ENCODE measurements at regions not wholly inside any gene's neighbourhood (a gene's known extent, or its start where the extent isn't known, plus 50 kb on each side); places are given as distances from the start of the nearest gene placed in this dataset.

DNA sequence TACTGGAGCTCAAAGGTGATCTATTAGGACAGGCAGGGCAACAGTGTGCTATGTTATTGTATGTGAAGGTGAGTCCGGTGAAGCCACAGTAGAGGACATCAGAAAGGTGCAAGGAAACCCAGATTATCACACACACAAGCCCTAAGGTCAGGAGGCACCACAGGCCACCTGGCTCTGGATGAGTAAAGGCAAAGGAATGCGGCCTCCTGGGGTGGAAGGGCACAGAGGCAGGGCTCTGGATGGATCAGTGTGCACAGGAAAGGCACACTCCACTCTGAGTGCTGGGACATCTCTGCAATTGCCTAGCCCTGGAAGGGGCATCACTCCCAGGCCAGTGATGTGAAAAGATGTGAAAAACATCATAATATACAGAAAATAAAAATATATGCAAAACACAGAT lies 683.5 kb downstream of the TRIML1 start:
- no peak for TF ChIP-seq POLR2AphosphoS5 (IDR thresholded peaks at IDR 0.05; ENCODE audit: low read depth, low read length)
- no peak for TF ChIP-seq TAF1 (IDR thresholded peaks at IDR 0.05; ENCODE audit: borderline replicate concordance, low read depth, low read length)
- TF ChIP-seq POLR2A (IDR thresholded peaks at IDR 0.05; ENCODE audit: low read depth, low read length), result no peak
- DNase-seq (ENCODE audit: insufficient read length), result no peak
- no peak for FAIRE-seq

- DNase-seq (ENCODE audit: insufficient read length), result no peak
- FAIRE-seq, result no peak
- TF ChIP-seq TAF1 (IDR thresholded peaks at IDR 0.05; ENCODE audit: borderline replicate concordance, low read depth, low read length), result no peak
- no peak for TF ChIP-seq POLR2AphosphoS5 (IDR thresholded peaks at IDR 0.05; ENCODE audit: low read depth, low read length)
- no peak for TF ChIP-seq POLR2A (IDR thresholded peaks at IDR 0.05; ENCODE audit: low read depth, low read length)
These were observed 685.3 kb downstream of the TRIML1 start for GRCh38 chr4:188824553-188824952.

- no peak for FAIRE-seq
- TF ChIP-seq POLR2A (IDR thresholded peaks at IDR 0.05; ENCODE audit: low read depth, low read length) (no peak), TAF1 (IDR thresholded peaks at IDR 0.05; ENCODE audit: borderline replicate concordance, low read depth, low read length) (no peak), POLR2AphosphoS5 (IDR thresholded peaks at IDR 0.05; ENCODE audit: low read depth, low read length) (no peak)
These were observed 687.2 kb downstream of the TRIML1 start for GRCh38 chr4:188826393-188826792.

GRCh38 chr4:188839704-188840103 lies 700.5 kb downstream of the TRIML1 start:
- TF ChIP-seq POLR2AphosphoS5 (IDR thresholded peaks at IDR 0.05; ENCODE audit: low read depth, low read length) (no peak), TAF1 (IDR thresholded peaks at IDR 0.05; ENCODE audit: borderline replicate concordance, low read depth, low read length) (no peak), POLR2A (IDR thresholded peaks at IDR 0.05; ENCODE audit: low read depth, low read length) (no peak)
- DNase-seq (ENCODE audit: insufficient read length) (no peak), FAIRE-seq (no peak)

More at GRCh38 chr4:188826393-188826792, 687.2 kb downstream of the TRIML1 start:
- DNase-seq (ENCODE audit: insufficient read length), result no peak

DNA sequence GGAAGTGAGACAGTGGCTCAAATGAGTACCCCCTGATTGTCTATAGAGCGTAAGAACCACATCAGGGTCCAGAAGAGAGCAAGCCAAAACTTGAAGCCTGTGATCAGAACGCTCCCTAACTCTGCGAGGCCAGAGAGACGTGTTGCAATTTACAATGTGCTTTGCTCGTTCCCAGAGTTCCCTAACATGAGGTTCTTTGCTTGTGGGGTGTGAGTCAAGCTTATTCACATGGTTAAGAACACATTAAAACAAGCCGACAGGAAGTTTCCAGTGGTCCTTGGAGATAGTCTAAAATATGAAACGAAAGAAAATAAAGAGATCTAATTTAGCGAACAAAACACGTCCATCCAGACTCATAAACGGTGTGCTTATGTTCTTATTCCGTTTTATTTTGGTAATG lies 702.3 kb downstream of the TRIML1 start:
- DNase-seq (ENCODE audit: insufficient read length) (no peak), FAIRE-seq (no peak)
- TF ChIP-seq POLR2A (IDR thresholded peaks at IDR 0.05; ENCODE audit: low read depth, low read length), result no peak
- no peak for TF ChIP-seq TAF1 (IDR thresholded peaks at IDR 0.05; ENCODE audit: borderline replicate concordance, low read depth, low read length)
- no peak for TF ChIP-seq POLR2AphosphoS5 (IDR thresholded peaks at IDR 0.05; ENCODE audit: low read depth, low read length)

GRCh38 chr4:188854436-188854835 lies 715.2 kb downstream of the TRIML1 start:
- FAIRE-seq (no peak), DNase-seq (ENCODE audit: insufficient read length) (no peak)
- TF ChIP-seq POLR2A (IDR thresholded peaks at IDR 0.05; ENCODE audit: low read depth, low read length) (no peak), TAF1 (IDR thresholded peaks at IDR 0.05; ENCODE audit: borderline replicate concordance, low read depth, low read length) (no peak), POLR2AphosphoS5 (IDR thresholded peaks at IDR 0.05; ENCODE audit: low read depth, low read length) (no peak)

DNA sequence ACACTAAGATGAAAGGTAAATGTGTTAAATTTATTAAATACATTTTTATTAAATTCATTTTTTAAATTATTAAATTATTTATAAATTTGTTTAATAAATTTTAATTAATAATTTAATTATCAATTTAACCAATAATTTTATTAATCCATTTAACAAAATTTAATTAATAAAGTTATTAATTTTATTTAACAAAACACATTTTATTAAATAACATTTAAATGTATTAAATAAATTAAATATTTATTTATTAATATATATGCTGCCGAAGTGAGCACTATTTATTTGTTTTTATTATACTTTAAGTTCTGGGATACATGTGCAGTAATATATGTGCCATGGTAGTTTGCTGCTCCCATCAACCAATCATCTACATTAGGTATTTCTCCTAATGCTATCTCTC lies 719.5 kb downstream of the TRIML1 start:
- FAIRE-seq (no peak), DNase-seq (ENCODE audit: insufficient read length) (no peak)
- no peak for TF ChIP-seq POLR2A (IDR thresholded peaks at IDR 0.05; ENCODE audit: low read depth, low read length)
- TF ChIP-seq TAF1 (IDR thresholded peaks at IDR 0.05; ENCODE audit: borderline replicate concordance, low read depth, low read length), result no peak
- no peak for TF ChIP-seq POLR2AphosphoS5 (IDR thresholded peaks at IDR 0.05; ENCODE audit: low read depth, low read length)

- no peak for FAIRE-seq
These were observed 725.5 kb downstream of the TRIML1 start for GRCh38 chr4:188864741-188865140.

DNA sequence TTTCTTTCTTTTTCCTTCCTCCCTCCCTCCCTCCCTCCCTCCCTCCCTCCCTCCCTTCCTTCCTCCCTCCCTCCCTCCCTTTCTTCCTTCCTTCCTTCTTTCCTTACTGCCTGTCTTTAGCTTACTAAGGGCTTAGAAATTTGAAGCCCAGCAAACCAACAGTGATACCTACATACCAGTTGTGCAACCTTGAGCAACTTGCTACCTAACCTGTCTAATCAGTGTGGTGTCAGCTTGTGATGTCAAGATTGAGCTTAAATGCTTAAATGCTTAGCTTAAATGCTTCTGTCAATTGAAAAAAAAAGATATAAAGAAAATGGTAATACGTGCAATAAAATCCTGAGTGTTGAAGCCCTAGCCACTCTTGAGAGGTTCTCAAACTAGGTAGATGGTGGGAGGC lies 728.6 kb downstream of the TRIML1 start:
- DNase-seq (ENCODE audit: insufficient read length) (no peak), FAIRE-seq (no peak)
- TF ChIP-seq POLR2AphosphoS5 (IDR thresholded peaks at IDR 0.05; ENCODE audit: low read depth, low read length) (no peak), POLR2A (IDR thresholded peaks at IDR 0.05; ENCODE audit: low read depth, low read length) (no peak), TAF1 (IDR thresholded peaks at IDR 0.05; ENCODE audit: borderline replicate concordance, low read depth, low read length) (no peak)

More at GRCh38 chr4:188864741-188865140, 725.5 kb downstream of the TRIML1 start:
- no peak for DNase-seq (ENCODE audit: insufficient read length)
- TF ChIP-seq TAF1 (IDR thresholded peaks at IDR 0.05; ENCODE audit: borderline replicate concordance, low read depth, low read length), result no peak
- no peak for TF ChIP-seq POLR2AphosphoS5 (IDR thresholded peaks at IDR 0.05; ENCODE audit: low read depth, low read length)
- no peak for TF ChIP-seq POLR2A (IDR thresholded peaks at IDR 0.05; ENCODE audit: low read depth, low read length)

- FAIRE-seq (no peak), DNase-seq (ENCODE audit: insufficient read length) (no peak)
- TF ChIP-seq TAF1 (IDR thresholded peaks at IDR 0.05; ENCODE audit: borderline replicate concordance, low read depth, low read length), result no peak
- no peak for TF ChIP-seq POLR2A (IDR thresholded peaks at IDR 0.05; ENCODE audit: low read depth, low read length)
- TF ChIP-seq POLR2AphosphoS5 (IDR thresholded peaks at IDR 0.05; ENCODE audit: low read depth, low read length), result no peak
These were observed 730.3 kb downstream of the TRIML1 start for GRCh38 chr4:188869581-188869980.

GRCh38 chr4:188872809-188873208 lies 733.6 kb downstream of the TRIML1 start:
- FAIRE-seq (no peak), DNase-seq (ENCODE audit: insufficient read length) (no peak)
- TF ChIP-seq POLR2AphosphoS5 (IDR thresholded peaks at IDR 0.05; ENCODE audit: low read depth, low read length), result no peak
- TF ChIP-seq TAF1 (IDR thresholded peaks at IDR 0.05; ENCODE audit: borderline replicate concordance, low read depth, low read length), result no peak
- no peak for TF ChIP-seq POLR2A (IDR thresholded peaks at IDR 0.05; ENCODE audit: low read depth, low read length)

GRCh38 chr4:188876881-188877280 lies 737.6 kb downstream of the TRIML1 start:
- DNase-seq (ENCODE audit: insufficient read length) (no peak), FAIRE-seq (no peak)
- TF ChIP-seq POLR2A (IDR thresholded peaks at IDR 0.05; ENCODE audit: low read depth, low read length) (no peak), POLR2AphosphoS5 (IDR thresholded peaks at IDR 0.05; ENCODE audit: low read depth, low read length) (no peak), TAF1 (IDR thresholded peaks at IDR 0.05; ENCODE audit: borderline replicate concordance, low read depth, low read length) (no peak)

DNA sequence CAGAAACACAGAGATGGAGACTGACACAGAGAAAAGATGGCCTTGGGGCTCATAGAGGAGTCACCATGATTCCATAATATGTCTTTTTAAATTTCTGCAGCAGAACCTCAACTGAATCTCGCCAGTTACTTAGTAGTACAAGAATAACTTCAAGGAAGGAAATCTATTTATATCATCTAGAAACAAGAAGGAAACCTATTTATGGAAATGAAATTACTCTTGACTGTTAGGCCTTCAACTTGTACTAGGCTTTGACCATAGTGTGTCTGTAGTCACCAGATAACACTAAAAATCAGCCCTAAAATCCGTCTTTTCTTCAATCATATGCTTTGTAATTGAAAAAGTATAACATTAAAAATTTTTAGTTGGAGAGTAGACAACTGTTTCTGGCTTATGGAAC lies 740.4 kb downstream of the TRIML1 start:
- FAIRE-seq, result no peak
- TF ChIP-seq POLR2A (IDR thresholded peaks at IDR 0.05; ENCODE audit: low read depth, low read length) (no peak), POLR2AphosphoS5 (IDR thresholded peaks at IDR 0.05; ENCODE audit: low read depth, low read length) (no peak), TAF1 (IDR thresholded peaks at IDR 0.05; ENCODE audit: borderline replicate concordance, low read depth, low read length) (no peak)

More for the DNA sequence above, 740.4 kb downstream of the TRIML1 start:
- no peak for DNase-seq (ENCODE audit: insufficient read length)

Measured in GM12892 (cell line).